ENCODE measurements at regions not wholly inside any gene's neighbourhood (a gene's known extent, or its start where the extent isn't known, plus 50 kb on each side); places are given as distances from the start of the nearest gene placed in this dataset.

- TF ChIP-seq, protein P1, sequence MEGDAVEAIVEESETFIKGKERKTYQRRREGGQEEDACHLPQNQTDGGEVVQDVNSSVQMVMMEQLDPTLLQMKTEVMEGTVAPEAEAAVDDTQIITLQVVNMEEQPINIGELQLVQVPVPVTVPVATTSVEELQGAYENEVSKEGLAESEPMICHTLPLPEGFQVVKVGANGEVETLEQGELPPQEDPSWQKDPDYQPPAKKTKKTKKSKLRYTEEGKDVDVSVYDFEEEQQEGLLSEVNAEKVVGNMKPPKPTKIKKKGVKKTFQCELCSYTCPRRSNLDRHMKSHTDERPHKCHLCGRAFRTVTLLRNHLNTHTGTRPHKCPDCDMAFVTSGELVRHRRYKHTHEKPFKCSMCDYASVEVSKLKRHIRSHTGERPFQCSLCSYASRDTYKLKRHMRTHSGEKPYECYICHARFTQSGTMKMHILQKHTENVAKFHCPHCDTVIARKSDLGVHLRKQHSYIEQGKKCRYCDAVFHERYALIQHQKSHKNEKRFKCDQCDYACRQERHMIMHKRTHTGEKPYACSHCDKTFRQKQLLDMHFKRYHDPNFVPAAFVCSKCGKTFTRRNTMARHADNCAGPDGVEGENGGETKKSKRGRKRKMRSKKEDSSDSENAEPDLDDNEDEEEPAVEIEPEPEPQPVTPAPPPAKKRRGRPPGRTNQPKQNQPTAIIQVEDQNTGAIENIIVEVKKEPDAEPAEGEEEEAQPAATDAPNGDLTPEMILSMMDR (IDR thresholded peaks at IDR 0.05; ENCODE audit: insufficient read depth, low read depth, low read length) = no peak
- no peak for TF ChIP-seq EZH2 (IDR thresholded peaks at IDR 0.05; ENCODE audit: insufficient read depth, low read length)
Measured at GRCh38 chr2:145569108-145569507, 1049.2 kb upstream of the ZEB2 start.

All from astrocyte (in vitro differentiated cells and primary cell).